Globus pallidus (tissue), 1 donor: ENCODE measurements at regions not wholly inside any gene's neighbourhood (a gene's known extent, or its start where the extent isn't known, plus 50 kb on each side); places are given as distances from the start of the nearest gene placed in this dataset.

ENCODE experiments used
- DNase-seq: peaks from one replicate; pipeline ENCODE4 v3.0.0-alpha.2; 2015; ENCODE audit warnings: low spot score

DNA sequence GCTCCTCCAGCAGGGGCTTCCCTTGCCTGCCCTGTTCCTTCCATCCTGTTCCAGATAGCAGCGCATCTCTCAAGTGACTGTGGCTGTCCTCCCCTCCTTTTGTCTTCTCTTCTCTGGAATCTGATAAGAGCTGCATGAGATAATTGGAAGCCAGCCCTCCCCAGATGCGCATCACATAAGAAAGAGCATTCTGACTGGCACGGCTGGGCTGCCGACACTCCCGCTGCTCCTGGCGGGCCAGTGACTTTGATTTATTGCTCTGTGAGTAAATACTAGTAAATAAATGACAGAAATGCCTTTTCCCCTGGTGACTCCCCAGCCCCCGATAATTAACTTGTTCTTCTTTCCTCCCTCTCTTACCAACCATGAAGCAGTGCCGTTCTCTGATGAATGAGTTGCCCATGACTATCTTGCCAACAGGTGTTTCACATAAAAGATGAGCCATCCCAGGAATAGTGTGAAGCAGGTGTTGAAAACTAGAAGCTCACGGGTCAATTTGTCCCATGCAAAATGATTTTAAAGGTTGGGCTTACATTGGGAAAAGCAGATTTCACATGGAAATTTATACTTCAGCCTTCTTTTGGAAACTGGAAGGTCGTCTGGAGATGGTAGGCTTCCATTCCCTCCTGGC is 212.3 kb downstream of the ERCC6L2 start:
- no peak for DNase-seq

DNA sequence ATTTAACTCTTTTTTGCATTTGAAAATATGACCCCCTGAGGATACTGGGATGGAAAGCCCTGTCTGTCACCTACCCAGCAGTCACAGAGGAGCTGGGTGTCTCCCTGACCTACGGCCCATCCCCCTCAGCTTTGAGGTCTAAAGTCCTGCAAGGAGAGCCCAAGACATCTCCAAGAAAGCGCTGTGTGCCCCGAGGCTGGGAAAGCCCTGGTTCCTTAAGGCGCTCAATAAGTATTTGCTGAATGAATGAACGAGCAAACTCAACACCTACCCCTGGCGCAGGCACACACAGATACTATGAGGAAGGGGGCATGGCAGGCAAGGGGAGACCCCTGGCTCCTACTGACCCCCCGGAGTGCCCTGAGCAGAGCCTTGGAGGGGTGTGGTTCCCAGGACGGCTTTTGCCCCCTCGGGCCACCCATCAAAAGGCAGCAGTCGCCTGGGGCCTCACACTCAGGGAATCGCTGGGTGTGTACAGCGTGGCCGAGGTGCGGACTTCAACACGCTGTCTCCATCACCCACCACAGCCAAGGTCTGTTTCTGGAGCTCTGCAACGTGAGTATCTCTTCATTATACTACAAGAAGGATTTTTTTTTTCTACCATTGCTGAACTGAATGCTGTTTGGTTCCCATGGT is 211.6 kb downstream of the ERCC6L2 start:
- DNase-seq, result no peak

GRCh38 chr9:96085491-96086143 is 210.1 kb downstream of the ERCC6L2 start:
- no peak for DNase-seq

- no peak for DNase-seq
These were observed 208.8 kb downstream of the ERCC6L2 start for GRCh38 chr9:96084331-96084734.

DNA sequence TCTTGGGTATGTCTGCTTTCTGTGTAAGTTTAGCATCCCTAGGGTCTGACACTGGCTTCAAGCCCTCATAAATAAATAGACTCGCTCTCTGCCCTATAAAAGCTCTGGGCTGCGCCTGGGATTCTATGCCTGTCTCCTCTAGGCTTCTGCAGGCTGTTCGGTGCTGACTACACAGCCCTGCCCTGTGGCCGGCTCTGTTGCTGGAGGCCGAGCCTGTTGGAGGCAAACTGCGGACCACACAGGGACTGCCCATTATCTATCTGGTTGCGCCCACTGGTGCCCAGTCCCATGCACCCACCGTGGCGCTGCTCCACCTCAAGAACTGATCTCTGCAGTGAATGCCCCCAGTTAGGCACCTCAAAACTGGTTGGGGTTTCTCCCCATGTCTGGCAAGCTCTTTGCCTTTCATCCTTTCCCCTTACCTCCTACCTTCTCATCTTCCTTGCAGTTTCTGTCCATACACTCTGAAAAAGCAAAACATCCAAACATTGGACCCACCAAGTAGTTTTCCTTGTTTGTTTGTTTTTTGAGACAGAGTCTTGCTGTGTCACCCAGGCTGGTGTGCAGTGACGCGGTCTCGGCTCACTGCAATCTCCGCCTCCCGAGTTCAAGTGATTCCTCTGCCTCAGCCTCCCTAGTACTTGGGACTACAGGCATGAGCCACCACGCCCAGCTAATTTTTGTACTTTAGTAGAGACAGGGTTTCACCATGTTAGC is 207.2 kb downstream of the ERCC6L2 start:
- no peak for DNase-seq

DNA sequence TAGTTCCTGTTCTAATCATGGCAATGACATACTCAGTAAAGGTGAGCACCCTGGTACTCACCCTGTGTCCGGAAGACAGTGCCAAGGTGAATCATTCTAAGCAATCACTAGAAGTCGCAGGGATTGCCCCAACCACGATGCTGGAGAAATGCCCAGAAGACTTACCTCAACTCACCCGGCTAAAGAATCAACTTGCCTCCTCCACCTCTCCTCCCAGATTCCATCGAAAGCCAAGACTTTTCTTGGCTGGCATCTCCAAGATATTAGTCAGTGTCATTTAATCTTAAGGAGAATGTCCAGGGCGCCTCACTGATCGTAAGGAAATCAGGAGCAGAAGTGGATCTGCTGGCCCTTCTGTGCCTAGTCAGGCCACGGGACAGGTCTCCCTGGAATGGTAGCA is 204.9 kb downstream of the ERCC6L2 start:
- DNase-seq, result no peak

- DNase-seq, result no peak
These were observed 204.3 kb downstream of the ERCC6L2 start for GRCh38 chr9:96079779-96080178.

DNA sequence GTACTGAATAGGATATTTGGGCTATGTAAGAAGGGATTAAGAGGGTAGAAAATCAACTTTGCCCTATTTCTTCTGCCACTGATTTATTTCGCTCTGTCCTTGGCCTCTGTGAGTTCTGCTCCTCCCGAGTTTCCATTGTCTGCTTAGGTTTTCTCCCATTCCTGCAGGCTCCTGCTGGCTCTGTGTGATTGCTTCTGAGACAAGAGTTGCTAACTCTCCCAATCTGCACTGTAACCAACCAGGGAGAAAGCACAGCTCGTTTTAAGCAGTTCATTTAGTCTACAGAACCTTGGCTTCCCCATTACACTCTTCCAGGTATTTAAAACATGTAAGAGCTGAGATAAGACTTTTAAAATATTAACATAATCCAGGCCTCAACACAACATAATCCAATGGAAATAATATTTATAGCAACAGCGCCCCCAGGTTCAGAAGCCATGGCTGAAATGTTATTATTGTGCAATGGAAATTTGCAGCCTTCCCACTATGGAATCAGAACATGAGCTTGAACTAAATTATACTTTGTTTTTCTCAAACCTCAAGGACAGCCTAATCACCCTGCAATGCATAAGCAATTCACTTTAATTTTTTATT is 203.5 kb downstream of the ERCC6L2 start:
- DNase-seq, result no peak

- DNase-seq, result no peak
These were observed 200.3 kb downstream of the ERCC6L2 start for GRCh38 chr9:96075757-96076156.

DNA sequence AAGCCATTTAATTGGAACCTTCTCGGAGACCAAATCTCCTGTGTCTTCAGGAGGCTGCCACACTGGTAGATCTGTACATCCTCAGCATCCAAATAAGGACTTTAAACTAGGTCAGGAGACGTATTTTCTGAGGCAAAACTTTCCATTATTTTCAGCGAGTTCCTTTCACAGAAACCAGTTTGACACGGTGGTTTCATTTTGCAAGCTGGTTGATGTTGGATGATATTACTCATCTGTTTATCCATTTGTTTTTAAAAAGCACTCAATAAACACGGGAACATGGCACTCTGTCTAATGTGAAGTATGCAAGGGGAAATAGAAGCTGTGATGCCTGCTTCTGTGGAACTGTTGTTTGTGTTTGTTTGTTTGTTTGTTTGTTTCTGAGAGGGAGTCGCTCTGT is 199.6 kb downstream of the ERCC6L2 start:
- DNase-seq, result no peak

DNA sequence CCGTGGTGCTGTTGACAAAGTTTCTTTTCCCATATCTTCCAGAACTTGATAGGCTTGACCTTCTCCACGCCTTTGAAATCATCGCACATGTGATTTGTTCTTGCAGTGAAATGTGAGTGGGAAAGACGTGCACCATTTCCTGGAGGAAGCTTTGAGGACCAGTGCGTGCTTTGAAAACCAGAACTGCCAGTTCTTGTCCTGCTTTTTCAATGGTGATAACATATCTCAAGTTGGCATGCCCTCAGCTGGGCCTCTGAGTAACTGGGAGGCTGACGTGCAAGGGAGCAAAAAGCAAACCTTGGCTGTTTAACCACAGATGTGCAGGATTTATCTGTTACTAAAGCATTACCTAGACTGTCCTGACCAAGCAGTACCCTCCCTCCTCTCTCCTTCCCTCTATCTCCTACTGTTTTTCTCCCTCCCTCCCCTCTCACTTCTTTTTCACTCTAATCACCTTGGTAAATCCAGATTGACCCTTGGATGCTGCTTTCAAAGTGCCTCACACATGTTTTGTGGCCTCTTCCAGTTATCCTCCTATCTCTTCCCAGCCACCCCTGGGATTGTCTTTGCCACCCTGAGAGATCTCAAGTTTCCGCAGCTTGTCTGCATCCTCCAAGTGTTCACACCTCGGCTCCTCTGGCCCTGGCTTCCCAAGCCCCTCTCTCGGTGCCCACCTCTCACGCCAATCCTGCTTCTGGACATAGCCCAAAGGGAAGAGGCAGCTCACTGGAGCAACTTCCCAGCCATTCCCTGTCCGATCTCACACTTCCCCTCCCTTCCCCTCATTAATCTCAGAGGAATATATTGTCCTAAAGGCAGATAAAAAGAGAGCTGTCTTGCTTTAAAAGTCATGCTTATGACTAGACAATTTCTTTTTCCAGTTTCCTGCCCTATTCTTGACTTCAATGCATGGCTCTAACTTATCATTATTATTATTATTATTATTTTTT is 198.3 kb downstream of the ERCC6L2 start:
- DNase-seq, result no peak

GRCh38 chr9:96072930-96073329 is 197.4 kb downstream of the ERCC6L2 start:
- DNase-seq, result no peak

- DNase-seq, result no peak
These were observed 196.3 kb downstream of the ERCC6L2 start for GRCh38 chr9:96071815-96072124.

DNA sequence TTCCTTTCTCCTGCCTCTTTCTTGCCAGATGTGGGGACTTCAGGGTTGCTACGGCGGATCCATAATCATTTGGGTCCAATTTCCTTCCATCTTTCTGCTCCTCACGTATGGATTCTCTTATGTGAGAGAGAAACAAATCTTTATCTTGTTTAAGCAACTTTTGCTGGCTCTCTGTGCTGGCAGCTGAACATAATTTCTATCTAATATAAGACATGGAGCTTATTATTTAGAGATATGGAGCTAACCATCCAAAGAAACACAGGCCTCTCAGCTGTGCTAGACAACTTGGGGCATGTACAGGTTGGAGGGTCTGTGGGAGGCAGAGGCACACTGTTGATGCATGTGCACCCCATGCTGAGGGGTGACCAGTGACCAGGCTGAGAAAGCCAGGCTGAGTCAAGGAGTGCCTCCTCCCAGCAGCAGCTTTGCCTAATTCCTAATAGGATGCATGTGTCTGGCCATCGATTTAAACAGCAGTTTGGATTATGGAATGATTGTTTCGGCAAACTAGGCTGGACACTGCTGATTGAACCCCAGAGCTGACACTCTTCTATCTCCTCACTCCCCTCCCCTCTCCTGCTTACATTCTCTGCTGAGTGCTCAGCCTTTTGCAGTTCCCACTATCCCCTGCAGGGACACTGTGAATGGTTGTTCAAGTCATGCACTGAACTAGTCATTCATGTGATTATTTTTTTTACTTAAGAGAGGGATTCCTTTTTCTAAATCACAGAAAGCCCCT is 195.8 kb downstream of the ERCC6L2 start:
- DNase-seq, result no peak

GRCh38 chr9:96069629-96070220 is 194.2 kb downstream of the ERCC6L2 start:
- no peak for DNase-seq

DNA sequence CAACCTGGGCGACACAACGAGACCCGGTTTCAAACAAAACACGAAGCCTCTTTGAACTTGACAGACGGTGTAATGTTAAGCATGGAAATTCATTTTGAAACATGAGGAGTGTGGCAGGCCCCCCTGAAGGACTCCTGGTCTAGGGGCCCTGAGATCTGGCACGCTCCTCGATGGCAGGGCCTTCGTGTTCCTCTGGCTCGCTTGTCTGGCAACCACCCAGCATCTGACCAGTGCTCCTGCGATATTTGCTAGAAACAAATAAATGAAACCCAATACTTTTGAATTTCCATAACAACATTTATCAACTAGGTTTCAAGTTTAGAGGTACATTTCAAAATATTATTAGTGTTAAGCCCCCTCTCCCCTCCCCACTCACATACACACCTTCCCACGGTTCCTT is 193.0 kb downstream of the ERCC6L2 start:
- DNase-seq, result no peak

- DNase-seq, result no peak
These were observed 192.1 kb downstream of the ERCC6L2 start for GRCh38 chr9:96067600-96067999.

DNA sequence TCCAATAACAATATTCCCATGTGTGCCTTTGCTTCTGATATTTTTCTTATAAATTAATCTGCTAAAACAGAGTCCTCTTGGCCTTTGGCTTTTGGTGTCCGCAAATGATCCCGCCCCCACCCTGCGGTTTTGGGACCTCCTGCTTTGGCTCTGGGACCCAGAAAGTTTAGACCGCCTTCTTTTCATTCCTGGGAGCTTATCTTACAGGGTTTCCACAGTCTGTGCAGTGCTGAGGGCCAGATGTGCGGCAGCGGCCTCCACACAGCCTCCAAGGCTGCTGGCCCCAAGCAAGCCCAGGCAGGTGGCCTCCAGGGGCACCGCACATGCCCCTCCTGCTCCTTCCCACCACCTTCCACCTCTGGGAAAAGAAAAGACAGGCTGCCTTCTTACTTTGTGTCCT is 191.5 kb downstream of the ERCC6L2 start:
- DNase-seq, result no peak

DNA sequence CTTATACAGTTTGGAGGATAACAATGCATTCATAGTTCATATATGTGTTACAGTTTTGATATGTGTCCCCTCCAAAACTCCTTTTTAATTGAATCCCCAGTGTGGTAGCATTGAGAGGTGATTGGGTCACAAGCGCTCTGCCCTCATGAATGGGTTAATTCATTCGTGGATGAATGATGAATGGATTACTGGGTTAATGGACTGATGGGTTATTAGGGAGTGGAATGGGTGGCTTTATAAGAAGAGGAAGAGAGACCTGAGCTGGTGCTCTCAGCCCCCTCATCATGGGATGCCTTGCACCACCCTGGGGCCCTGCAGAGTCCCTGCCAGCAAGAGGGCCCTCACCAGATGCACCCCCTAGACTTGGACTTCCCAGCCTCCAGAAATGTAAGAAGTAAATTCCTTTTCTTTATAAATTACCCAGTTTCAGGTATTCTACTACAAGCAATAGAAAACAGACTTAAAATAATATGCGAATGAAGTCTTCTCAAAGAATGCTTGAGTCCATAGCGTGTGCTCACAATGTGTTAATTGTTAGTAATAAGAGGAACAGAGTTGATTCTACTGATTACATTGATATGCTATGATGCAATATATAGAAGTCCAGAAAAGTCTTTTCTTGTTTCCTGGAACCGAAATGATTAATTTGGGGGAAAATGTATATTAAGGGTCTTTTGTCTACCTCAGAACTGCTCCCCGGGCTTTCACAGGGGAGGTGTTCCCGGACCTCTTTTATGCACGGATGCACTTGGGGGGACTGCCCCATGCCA is 190.2 kb downstream of the ERCC6L2 start:
- DNase-seq, result no peak
